Stimulated activated CD8-positive, alpha-beta memory T cell treated with anti-CD3 and anti-CD28 coated beads, Interleukin-15, amount 100 ng/mL, for 24 hours (primary cell): ENCODE measurements at regions not wholly inside any gene's neighbourhood (a gene's known extent, or its start where the extent isn't known, plus 50 kb on each side); places are given as distances from the start of the nearest gene placed in this dataset.

ENCODE experiments used
- DNase-seq: peaks from one replicate; pipeline ENCODE4 v3.0.0-alpha.2; 2020; ENCODE audit warnings: low read depth

GRCh38 chr15:38696109-38696727 lies 131.6 kb upstream of the RASGRP1 start:
- no peak for DNase-seq

- DNase-seq, result no peak
Measured at GRCh38 chr15:38696790-38697495, 132.3 kb upstream of the RASGRP1 start.

GRCh38 chr15:38698254-38698653 lies 133.6 kb upstream of the RASGRP1 start:
- DNase-seq, result no peak

GRCh38 chr15:38699633-38700230 lies 135.1 kb upstream of the RASGRP1 start:
- no peak for DNase-seq

GRCh38 chr15:38701149-38701548 lies 136.5 kb upstream of the RASGRP1 start:
- no peak for DNase-seq

GRCh38 chr15:38702178-38702912 lies 137.7 kb upstream of the RASGRP1 start:
- no peak for DNase-seq

GRCh38 chr15:38705436-38706219 lies 141.0 kb upstream of the RASGRP1 start:
- no peak for DNase-seq

GRCh38 chr15:38706956-38707355 lies 142.3 kb upstream of the RASGRP1 start:
- DNase-seq, result no peak

- no peak for DNase-seq
Measured at GRCh38 chr15:38707802-38708671, 143.4 kb upstream of the RASGRP1 start.

GRCh38 chr15:38708672-38709180 lies 144.1 kb upstream of the RASGRP1 start:
- DNase-seq, result no peak

- DNase-seq, result no peak
Measured at GRCh38 chr15:38709196-38709595, 144.6 kb upstream of the RASGRP1 start.

- DNase-seq, result no peak
Measured at GRCh38 chr15:38714309-38715072, 149.9 kb upstream of the RASGRP1 start.

- no peak for DNase-seq
Measured at GRCh38 chr15:38720893-38721567, 156.4 kb upstream of the RASGRP1 start.

- no peak for DNase-seq
Measured at GRCh38 chr15:38721568-38721945, 156.9 kb upstream of the RASGRP1 start.

GRCh38 chr15:38722236-38722635 lies 157.6 kb upstream of the RASGRP1 start:
- no peak for DNase-seq

GRCh38 chr15:38724827-38725226 lies 160.2 kb upstream of the RASGRP1 start:
- DNase-seq, result no peak

GRCh38 chr15:38726187-38726586 lies 161.6 kb upstream of the RASGRP1 start:
- DNase-seq, result no peak

GRCh38 chr15:38733331-38733730 lies 168.7 kb upstream of the RASGRP1 start:
- no peak for DNase-seq

- DNase-seq, result no peak
Measured at GRCh38 chr15:38740206-38740605, 175.6 kb upstream of the RASGRP1 start.
